Tibial nerve (tissue), 3 donors: ENCODE measurements at regions not wholly inside any gene's neighbourhood (a gene's known extent, or its start where the extent isn't known, plus 50 kb on each side); places are given as distances from the start of the nearest gene placed in this dataset.

Experiments used
- CTCF ChIP-seq, 5 experiments: fragments of 200-600 bp in 3 of 5; fragments of 450-650 bp in 2 of 5; sonication (generic) in 3 of 5; IDR thresholded peaks; one replicate each; pipeline ENCODE4 v1.5.1; 2016 to 2019; ENCODE audit warnings: antibody characterized with exemption in 5 of 5, mild to moderate bottlenecking in 3 of 5, moderate library complexity in 2 of 5
- POLR2A ChIP-seq, 2 donors: fragments of 450-650 bp; IDR thresholded peaks; one replicate each; pipeline ENCODE4 v1.6.1; 2017; ENCODE audit warnings: antibody characterized with exemption in 2 of 2, mild to moderate bottlenecking in 2 of 2, moderate library complexity in 2 of 2

GRCh38 chr2:16417726-16418125 lies 247.9 kb downstream of the CYRIA start:
- TF ChIP-seq CTCF (IDR thresholded peaks at IDR 0.05) (no peak), POLR2A (IDR thresholded peaks at IDR 0.05) (no peak)
